ENCODE measurements at regions not wholly inside any gene's neighbourhood (a gene's known extent, or its start where the extent isn't known, plus 50 kb on each side); places are given as distances from the start of the nearest gene placed in this dataset.

- no peak for DNase-seq
Observed at GRCh38 chr7:144910411-144910810, 74.6 kb upstream of the TPK1 start.

- no peak for DNase-seq
Observed at GRCh38 chr7:144908943-144909556, 73.2 kb upstream of the TPK1 start.

GRCh38 chr7:144908324-144908723 is 72.5 kb upstream of the TPK1 start:
- no peak for DNase-seq

- no peak for DNase-seq
Observed at GRCh38 chr7:144907577-144907976, 71.7 kb upstream of the TPK1 start.

- no peak for DNase-seq
Observed at GRCh38 chr7:144903201-144903600, 67.3 kb upstream of the TPK1 start.

GRCh38 chr7:144892761-144893160 is 56.9 kb upstream of the TPK1 start:
- no peak for DNase-seq

All from NCI-H1105 (cell line).